PC-9 (cell line): ENCODE measurements at regions not wholly inside any gene's neighbourhood (a gene's known extent, or its start where the extent isn't known, plus 50 kb on each side); places are given as distances from the start of the nearest gene placed in this dataset.

Experiments
- BruUV-seq: library from RNA; stranded (reverse); fragments of 400-500 nt; replicated peaks from 2 replicates; lab custom pipeline; 2021; lab: Mats Ljungman, UMichigan
- CTCF ChIA-PET: fragments of 300-600 bp; sonication (Branson Sonifier 250); formaldehyde crosslinking; loops from one replicate; lab custom pipeline; 2022; ENCODE audit warnings: antibody characterized with exemption; lab: Charles Lee
- POLR2A ChIA-PET: fragments of 300-600 bp; sonication (Branson Sonifier 250); formaldehyde crosslinking; loops from one replicate; lab custom pipeline; 2022; ENCODE audit warnings: antibody characterized with exemption; ENCODE audit not compliant: unreplicated experiment; lab: Charles Lee
- DNase-seq, 2 experiments: peaks; one replicate each; pipeline versions ENCODE4 v3.0.0 to v3.0.0-alpha.2; 2015 to 2022; ENCODE audit warnings: mixed read lengths in 1 of 2
- H2AFZ ChIP-seq: fragments of 200-600 bp; sonication (generic); 2 replicates; pipeline ENCODE4 v1.8.1; 2017; ENCODE audit warnings: antibody characterized with exemption
- H3F3A ChIP-seq: fragments of 200-600 bp; sonication (generic); 2 replicates; pipeline ENCODE4 v1.8.1; 2017; ENCODE audit warnings: antibody characterized with exemption, mild to moderate bottlenecking, low read depth; ENCODE audit not compliant: insufficient read depth
- H3K27ac ChIP-seq: fragments of 200-600 bp; sonication (generic); 2 replicates; pipeline ENCODE4 v1.6.1; 2016; ENCODE audit warnings: mixed run types
- H3K27me3 ChIP-seq: fragments of 200-600 bp; sonication (generic); 2 replicates; pipeline ENCODE4 v1.6.1; 2016; ENCODE audit warnings: low read depth, mixed run types; ENCODE audit not compliant: insufficient read depth
- H3K36me3 ChIP-seq: fragments of 200-600 bp; sonication (generic); 2 replicates; pipeline ENCODE4 v1.6.1; 2016; ENCODE audit warnings: low read depth, mixed run types
- H3K4me1 ChIP-seq: fragments of 200-600 bp; sonication (generic); replicated peaks from 2 replicates; pipeline ENCODE4 v1.6.1; 2016; ENCODE audit warnings: mixed run types; ENCODE audit not compliant: insufficient read depth
- H3K4me2 ChIP-seq: fragments of 200-600 bp; sonication (generic); 2 replicates; pipeline ENCODE4 v1.6.1; 2017; ENCODE audit warnings: mixed run types
- H3K4me3 ChIP-seq: fragments of 200-600 bp; sonication (generic); 2 replicates; pipeline ENCODE4 v1.6.1; 2016; ENCODE audit warnings: mixed run types
- H3K79me2 ChIP-seq: fragments of 200-600 bp; sonication (generic); 2 replicates; pipeline ENCODE4 v1.6.1; 2017; ENCODE audit warnings: low read depth, mixed run types
- H3K9me2 ChIP-seq: fragments of 200-600 bp; sonication (generic); 2 replicates; pipeline ENCODE4 v1.8.1; 2017; ENCODE audit warnings: mild to moderate bottlenecking; ENCODE audit not compliant: insufficient read depth
- H3K9me3 ChIP-seq: fragments of 200-600 bp; sonication (generic); 2 replicates; pipeline ENCODE4 v1.8.1; 2016; ENCODE audit warnings: low read depth; ENCODE audit not compliant: insufficient read depth
- H4K20me1 ChIP-seq: fragments of 200-600 bp; sonication (generic); 2 replicates; pipeline ENCODE4 v1.8.1; 2017; ENCODE audit not compliant: insufficient read depth
- EZH2 ChIP-seq: fragments of 200-600 bp; sonication (generic); IDR thresholded peaks from 2 replicates; pipeline ENCODE4 v1.8.0; 2017; ENCODE audit warnings: antibody characterized with exemption, low read depth
- intact Hi-C: fragments of 100-400 bp; cut with micrococcal nuclease; formaldehyde crosslinking; loops from one replicate; pipeline ENCODE4 v1.10.0; 2022; ENCODE audit not compliant: unreplicated experiment
- TF ChIP-seq, protein P1 (sequence below): fragments of 200-600 bp; sonication (generic); conservative IDR thresholded peaks from 2 replicates; pipeline ENCODE4 v1.6.1; 2017; ENCODE audit warnings: mixed run types, antibody characterized with exemption, mild to moderate bottlenecking, moderate library complexity

DNA sequence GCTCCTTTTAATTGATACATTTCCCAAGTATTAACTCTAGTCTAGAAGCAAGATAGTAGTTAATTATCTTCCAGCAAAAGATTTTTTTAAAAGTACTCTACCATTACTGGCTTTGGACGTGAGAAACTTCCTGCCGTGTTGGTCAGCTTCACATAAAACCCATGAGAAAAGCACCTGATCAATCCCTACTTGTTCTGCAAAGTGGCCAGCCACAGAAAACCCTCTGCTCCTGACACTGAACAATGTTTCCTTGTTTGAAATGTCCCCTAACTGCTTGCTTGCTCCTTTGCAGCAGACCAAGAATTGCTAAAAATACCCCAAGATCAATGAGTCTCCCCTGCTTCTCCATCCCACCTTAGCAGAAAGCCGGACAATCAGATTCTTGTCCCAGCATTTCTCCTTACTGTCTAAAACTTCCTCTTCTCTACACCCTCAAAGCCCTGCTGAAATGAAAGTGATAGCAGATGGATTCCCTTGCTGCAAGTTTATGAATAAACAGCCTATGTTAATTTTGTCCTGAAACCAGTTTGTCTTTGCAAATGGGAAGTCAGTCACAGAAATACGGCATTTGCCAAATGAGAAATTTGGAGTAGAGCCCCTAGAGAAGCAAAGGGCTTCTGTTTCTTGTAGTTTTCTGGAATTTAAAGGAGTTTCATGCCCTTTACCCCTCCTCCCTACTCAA lies 207.1 kb upstream of the ARHGAP20 start:
- Histone ChIP-seq H3K9me2 (no peaks in the 10 kb centered on the region), H3K9me3 (no peaks in the 10 kb centered on the region), H3F3A (no peaks in the 10 kb centered on the region), H3K79me2 (no peaks in the 10 kb centered on the region), H3K36me3 (no peaks in the 10 kb centered on the region), H3K27ac (no peak overlapping the region), H4K20me1 (no peaks in the 10 kb centered on the region), H3K4me3 (no peak overlapping the region), H3K4me2 (no peak overlapping the region), H3K4me1 (no peaks in the 10 kb centered on the region), H3K27me3 (no peaks in the 10 kb centered on the region), H2AFZ (no peak overlapping the region)
- ChIA-PET CTCF (no interaction called here), POLR2A (no interaction called here)
- BruUV-seq, result no TSS peak
- TF ChIP-seq, protein P1, sequence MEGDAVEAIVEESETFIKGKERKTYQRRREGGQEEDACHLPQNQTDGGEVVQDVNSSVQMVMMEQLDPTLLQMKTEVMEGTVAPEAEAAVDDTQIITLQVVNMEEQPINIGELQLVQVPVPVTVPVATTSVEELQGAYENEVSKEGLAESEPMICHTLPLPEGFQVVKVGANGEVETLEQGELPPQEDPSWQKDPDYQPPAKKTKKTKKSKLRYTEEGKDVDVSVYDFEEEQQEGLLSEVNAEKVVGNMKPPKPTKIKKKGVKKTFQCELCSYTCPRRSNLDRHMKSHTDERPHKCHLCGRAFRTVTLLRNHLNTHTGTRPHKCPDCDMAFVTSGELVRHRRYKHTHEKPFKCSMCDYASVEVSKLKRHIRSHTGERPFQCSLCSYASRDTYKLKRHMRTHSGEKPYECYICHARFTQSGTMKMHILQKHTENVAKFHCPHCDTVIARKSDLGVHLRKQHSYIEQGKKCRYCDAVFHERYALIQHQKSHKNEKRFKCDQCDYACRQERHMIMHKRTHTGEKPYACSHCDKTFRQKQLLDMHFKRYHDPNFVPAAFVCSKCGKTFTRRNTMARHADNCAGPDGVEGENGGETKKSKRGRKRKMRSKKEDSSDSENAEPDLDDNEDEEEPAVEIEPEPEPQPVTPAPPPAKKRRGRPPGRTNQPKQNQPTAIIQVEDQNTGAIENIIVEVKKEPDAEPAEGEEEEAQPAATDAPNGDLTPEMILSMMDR, result no peak
- TF ChIP-seq EZH2, result no peak
- intact Hi-C loops, result no loop called here
- no peak for DNase-seq

DNA sequence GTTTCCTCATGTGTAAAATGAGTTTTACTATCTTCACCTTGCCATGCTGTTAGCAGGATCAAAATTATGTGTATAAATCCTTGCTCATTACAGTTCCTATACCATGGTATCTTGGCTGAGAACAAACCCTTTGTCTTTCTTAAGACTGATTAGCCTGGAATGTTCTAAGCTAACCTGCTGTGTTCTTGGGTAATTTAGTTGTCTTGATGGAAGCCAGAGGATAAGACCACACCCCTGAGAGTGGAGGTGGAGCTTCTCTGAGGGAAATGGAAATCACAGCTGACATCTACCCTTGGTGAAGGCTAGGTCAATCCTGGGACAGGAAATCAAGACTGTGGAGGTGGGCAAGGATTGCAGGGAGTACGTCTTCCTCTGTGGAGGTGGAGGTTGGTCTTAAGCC lies 206.1 kb upstream of the ARHGAP20 start:
- H3K36me3 ChIP-seq, result no peaks in the 10 kb centered on the region
- no peaks in the 10 kb centered on the region for H4K20me1 ChIP-seq
- H3K4me1 ChIP-seq, result no peaks in the 10 kb centered on the region
- no peaks in the 10 kb centered on the region for H3F3A ChIP-seq
- H3K4me2 ChIP-seq, result no peak overlapping the region
- H3K4me3 ChIP-seq, result no peak overlapping the region
- no peak for DNase-seq
- TF ChIP-seq, protein P1, result no peak
- TF ChIP-seq EZH2, result no peak
- no peaks in the 10 kb centered on the region for H3K9me2 ChIP-seq
- H2AFZ ChIP-seq, result no peak overlapping the region
- BruUV-seq, result no TSS peak
- ChIA-PET POLR2A (no interaction called here), CTCF (no interaction called here)
- intact Hi-C loops, result no loop called here
- no peaks in the 10 kb centered on the region for H3K27me3 ChIP-seq
- no peak overlapping the region for H3K27ac ChIP-seq
- no peaks in the 10 kb centered on the region for H3K79me2 ChIP-seq
- no peaks in the 10 kb centered on the region for H3K9me3 ChIP-seq

DNA sequence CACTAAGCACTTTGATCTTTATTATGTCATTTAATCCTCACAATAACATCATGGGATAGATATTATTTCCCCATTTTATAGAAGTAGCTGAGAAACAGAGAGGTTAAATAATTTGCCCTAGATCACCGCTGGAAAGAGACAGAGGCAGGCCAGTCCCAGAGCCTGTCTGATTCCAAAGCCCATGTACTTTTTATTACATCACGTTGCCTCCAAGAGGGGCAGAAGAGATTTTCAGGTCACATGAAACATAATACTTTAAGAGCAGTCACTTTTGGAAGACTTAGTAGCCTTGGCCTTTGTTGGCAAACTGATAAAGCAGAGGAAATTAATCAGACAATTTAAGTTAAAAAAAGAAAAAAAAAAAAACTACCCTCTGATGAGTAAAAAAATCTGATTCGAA lies 200.2 kb upstream of the ARHGAP20 start:
- Histone ChIP-seq H3K27me3 (no peaks in the 10 kb centered on the region), H2AFZ (no peak overlapping the region), H3K4me3 (no peak overlapping the region), H3K4me1 (peaks cover 11% of the 10 kb centered on the region; the same call in 1 of the 2 replicates), H3K36me3 (no peaks in the 10 kb centered on the region), H3K27ac (no peak overlapping the region), H3F3A (no peaks in the 10 kb centered on the region), H3K9me3 (no peaks in the 10 kb centered on the region), H3K79me2 (no peaks in the 10 kb centered on the region), H4K20me1 (no peaks in the 10 kb centered on the region), H3K9me2 (no peaks in the 10 kb centered on the region), H3K4me2 (no peak overlapping the region)
- intact Hi-C loops, result no loop called here
- CTCF ChIA-PET, result no interaction called here
- no TSS peak for BruUV-seq
- no peak for TF ChIP-seq EZH2
- TF ChIP-seq, protein P1, result no peak
- POLR2A ChIA-PET, result interaction anchor here (0.9 kb wide), 1 partner anchor 50 kb away, joined by 9 read pairs; no protein-coding TSS in a partner anchor
- no peak for DNase-seq
